Activated B cell treated with CpG ODN at 0.5 μM for 24 hours (primary cell): ENCODE measurements at regions not wholly inside any gene's neighbourhood (a gene's known extent, or its start where the extent isn't known, plus 50 kb on each side); places are given as distances from the start of the nearest gene placed in this dataset.

ENCODE experiments used
- ATAC-seq: fragments of 200-7000 bp; cut with Tn5 transposase; one replicate; pipeline ENCODE4 v1.10.0; 2021; ENCODE audit warnings: low read depth, mild to moderate bottlenecking, moderate library complexity
- CTCF ChIA-PET: fragments of 350-600 bp; sonication (Branson Sonifier 250); formaldehyde crosslinking; loops from one replicate; lab custom pipeline; 2021; ENCODE audit warnings: antibody characterized with exemption; lab: Charles Lee
- POLR2A ChIA-PET: fragments of 350-600 bp; sonication (Branson Sonifier 250); formaldehyde crosslinking; loops from one replicate; lab custom pipeline; 2021; ENCODE audit warnings: antibody characterized with exemption; lab: Charles Lee
- DNase-seq: peaks from one replicate; pipeline ENCODE4 v3.0.0; 2022
- H3K27ac Mint-ChIP-seq: one replicate; pipeline ENCODE4 v1.8.0; 2020; ENCODE audit warnings: mixed read lengths
- H3K27me3 Mint-ChIP-seq: one replicate; pipeline ENCODE4 v1.8.0; 2021; ENCODE audit warnings: mixed read lengths
- H3K36me3 Mint-ChIP-seq: one replicate; pipeline ENCODE4 v1.8.0; 2021; ENCODE audit warnings: low read depth, mixed read lengths
- H3K4me1 Mint-ChIP-seq: one replicate; pipeline ENCODE4 v1.8.0; 2021; ENCODE audit warnings: mixed read lengths
- H3K4me3 Mint-ChIP-seq: one replicate; pipeline ENCODE4 v1.8.0; 2020; ENCODE audit warnings: mild to moderate bottlenecking, mixed read lengths
- H3K9me3 Mint-ChIP-seq: one replicate; pipeline ENCODE4 v1.8.0; 2020; ENCODE audit warnings: mixed read lengths
- CTCF ChIP-seq: fragments of 200-600 bp; IDR thresholded peaks from one replicate; pipeline ENCODE4 v1.8.0; 2022; ENCODE audit warnings: antibody characterized with exemption, mild to moderate bottlenecking
- intact Hi-C: fragments of 100-400 bp; cut with micrococcal nuclease; formaldehyde crosslinking; loops from one replicate; pipeline ENCODE4 v1.15.1; 2024

- Mint-ChIP-seq H3K9me3 (no peaks in the 10 kb centered on the region), H3K27me3 (peaks cover 7% of the 10 kb centered on the region), H3K27ac (no peak overlapping the region), H3K4me1 (no peaks in the 10 kb centered on the region), H3K4me3 (no peak overlapping the region), H3K36me3 (no peaks in the 10 kb centered on the region)
- ChIA-PET POLR2A (no interaction called here), CTCF (no interaction called here)
- DNase-seq (no peak), ATAC-seq (no peak)
- intact Hi-C loops: no loop called here
- no peak for TF ChIP-seq CTCF
Measured at GRCh38 chr20:40232756-40233155, 456.3 kb downstream of the MAFB start.

DNA sequence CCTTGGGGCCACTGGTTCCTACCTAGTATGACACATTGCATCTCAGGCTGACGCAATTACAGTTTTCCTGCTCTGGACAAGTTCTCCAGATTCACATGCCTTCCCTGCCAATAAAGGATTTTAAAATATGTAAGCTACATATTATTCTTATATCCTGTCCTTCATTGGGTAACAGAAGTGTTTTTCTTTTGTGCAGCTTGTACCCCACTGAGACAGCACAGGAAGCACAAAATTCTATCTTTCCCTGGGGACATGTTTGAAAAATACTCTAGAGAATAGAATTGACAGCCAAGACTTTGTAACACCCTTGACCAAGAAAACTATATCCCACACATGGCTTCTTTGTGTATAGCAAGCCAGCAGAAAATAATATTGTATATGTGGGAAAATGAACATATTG, 456.8 kb downstream of the MAFB start:
- no peak for ATAC-seq
- no peak for DNase-seq
- Mint-ChIP-seq H3K4me3 (no peak overlapping the region), H3K36me3 (no peaks in the 10 kb centered on the region), H3K27ac (no peak overlapping the region), H3K27me3 (peaks cover 7% of the 10 kb centered on the region), H3K9me3 (no peaks in the 10 kb centered on the region), H3K4me1 (no peaks in the 10 kb centered on the region)
- ChIA-PET CTCF (no interaction called here), POLR2A (no interaction called here)
- intact Hi-C loops: no loop called here
- TF ChIP-seq CTCF: no peak

- H3K27me3 Mint-ChIP-seq: peaks cover 4% of the 10 kb centered on the region
Measured at GRCh38 chr20:40230486-40230885, 458.6 kb downstream of the MAFB start.

GRCh38 chr20:40225596-40225995, 463.4 kb downstream of the MAFB start:
- intact Hi-C loops: no loop called here
- ChIA-PET CTCF (no interaction called here), POLR2A (no interaction called here)
- ATAC-seq (no peak), DNase-seq (no peak)
- Mint-ChIP-seq H3K4me3 (no peak overlapping the region), H3K36me3 (no peaks in the 10 kb centered on the region), H3K4me1 (no peaks in the 10 kb centered on the region), H3K9me3 (no peaks in the 10 kb centered on the region), H3K27me3 (peaks cover 2% of the 10 kb centered on the region), H3K27ac (no peak overlapping the region)
- TF ChIP-seq CTCF: no peak

More at GRCh38 chr20:40230486-40230885, 458.6 kb downstream of the MAFB start:
- no peak for TF ChIP-seq CTCF
- H3K9me3 Mint-ChIP-seq: no peaks in the 10 kb centered on the region
- intact Hi-C loops: no loop called here
- CTCF ChIA-PET: no interaction called here
- H3K36me3 Mint-ChIP-seq: no peaks in the 10 kb centered on the region
- H3K4me3 Mint-ChIP-seq: no peak overlapping the region
- no peak overlapping the region for H3K27ac Mint-ChIP-seq
- POLR2A ChIA-PET: no interaction called here
- no peaks in the 10 kb centered on the region for H3K4me1 Mint-ChIP-seq
- DNase-seq (no peak), ATAC-seq (no peak)

DNA sequence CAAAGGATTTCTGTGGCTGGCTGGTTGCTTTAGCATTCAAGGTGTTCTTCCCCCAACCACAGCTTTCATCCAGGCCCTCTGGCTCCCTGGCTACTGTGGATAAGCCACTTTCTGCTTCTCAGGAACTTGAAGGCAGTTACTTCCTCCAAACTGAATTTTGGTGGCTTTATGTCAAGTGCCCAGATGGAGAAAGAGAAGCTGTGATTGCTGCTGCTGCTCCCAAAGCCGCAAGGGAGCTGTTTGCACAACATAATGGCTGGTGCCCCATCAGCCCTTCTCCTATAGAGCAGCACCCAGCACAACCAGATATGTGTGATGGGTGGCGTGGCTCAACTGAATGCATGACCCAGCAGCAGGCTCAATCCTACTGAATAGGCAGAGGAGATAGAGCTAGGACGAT, 465.2 kb downstream of the MAFB start:
- Mint-ChIP-seq H3K27ac (no peak overlapping the region), H3K27me3 (no peaks in the 10 kb centered on the region), H3K36me3 (no peaks in the 10 kb centered on the region), H3K4me3 (no peak overlapping the region), H3K9me3 (no peaks in the 10 kb centered on the region), H3K4me1 (no peaks in the 10 kb centered on the region)
- ChIA-PET CTCF (no interaction called here), POLR2A (no interaction called here)
- no peak for DNase-seq
- no peak for TF ChIP-seq CTCF
- intact Hi-C loops: no loop called here
- ATAC-seq: no peak
